Gastrocnemius medialis (tissue), 4 donors: ENCODE measurements at regions not wholly inside any gene's neighbourhood (a gene's known extent, or its start where the extent isn't known, plus 50 kb on each side); places are given as distances from the start of the nearest gene placed in this dataset.

Source experiments
- CTCF ChIP-seq, 5 experiments: fragments of 450-650 bp in 3 of 5; fragments of 200-600 bp in 2 of 5; sonication (generic) in 2 of 5; IDR thresholded peaks in 4 of 5; conservative IDR thresholded peaks in 1 of 5; 1 replicate in 4 of 5; 2 replicates in 1 of 5; pipeline ENCODE4 v1.5.1; 2016 to 2019; ENCODE audit warnings: antibody characterized with exemption in 5 of 5, mild to moderate bottlenecking in 3 of 5, moderate library complexity in 3 of 5
- POLR2A ChIP-seq, 2 donors: fragments of 450-650 bp; IDR thresholded peaks; one replicate each; pipeline ENCODE4 v1.6.1; 2017; ENCODE audit warnings: antibody characterized with exemption in 2 of 2, mild to moderate bottlenecking in 2 of 2, moderate library complexity in 2 of 2

GRCh38 chr1:71233645-71234044 is 152.8 kb upstream of the ZRANB2 start:
- TF ChIP-seq POLR2A (IDR thresholded peaks at IDR 0.05) (no peak), CTCF (IDR thresholded peaks at IDR 0.05 in 4 of 5, conservative IDR thresholded peaks at IDR 0.05 in 1 of 5) (no peak)
